ENCODE measurements at regions not wholly inside any gene's neighbourhood (a gene's known extent, or its start where the extent isn't known, plus 50 kb on each side); places are given as distances from the start of the nearest gene placed in this dataset.

GRCh38 chr1:217369271-217369981 lies 261.5 kb downstream of the GPATCH2 start:
- in situ Hi-C loops (cut with MboI; ENCODE audit: low sequenced_read_pairs in 4 of 4) (no loop called here), intact Hi-C loops (cut with DNase I; ENCODE audit: low total_unique reads) (no loop called here)
- no peak overlapping the region for H3K27ac ChIP-seq
- H3K36me3 ChIP-seq, result no peaks in the 10 kb centered on the region
- TF ChIP-seq CTCF (IDR thresholded peaks at IDR 0.05 in 4 of 5, conservative IDR thresholded peaks at IDR 0.05 in 1 of 5) (no peak), POLR2A (IDR thresholded peaks at IDR 0.05) (no peak)
- ATAC-seq (no peak), DNase-seq (no peak)
- no peaks in the 10 kb centered on the region for H3K9me3 ChIP-seq
- H3K27me3 ChIP-seq, result no peaks in the 10 kb centered on the region
- H3K4me3 ChIP-seq, result no peak overlapping the region
- H3K4me1 ChIP-seq, result no peaks in the 10 kb centered on the region

- H3K36me3 ChIP-seq, result no peaks in the 10 kb centered on the region
- intact Hi-C loops (cut with DNase I; ENCODE audit: low total_unique reads) (no loop called here), in situ Hi-C loops (cut with MboI; ENCODE audit: low sequenced_read_pairs in 4 of 4) (no loop called here)
These were observed 266.7 kb downstream of the GPATCH2 start for GRCh38 chr1:217364220-217364619.

GRCh38 chr1:217363319-217363718 lies 267.6 kb downstream of the GPATCH2 start:
- in situ Hi-C loops (cut with MboI; ENCODE audit: low sequenced_read_pairs in 4 of 4), result no loop called here
- Histone ChIP-seq H3K27ac (no peak overlapping the region), H3K4me3 (no peak overlapping the region), H3K36me3 (no peaks in the 10 kb centered on the region), H3K9me3 (no peaks in the 10 kb centered on the region), H3K4me1 (no peaks in the 10 kb centered on the region), H3K27me3 (no peaks in the 10 kb centered on the region)
- DNase-seq, result no peak
- no peak for ATAC-seq
- TF ChIP-seq POLR2A (IDR thresholded peaks at IDR 0.05) (no peak), CTCF (IDR thresholded peaks at IDR 0.05 in 4 of 5, conservative IDR thresholded peaks at IDR 0.05 in 1 of 5) (no peak)
- intact Hi-C loops (cut with DNase I; ENCODE audit: low total_unique reads), result no loop called here

More at GRCh38 chr1:217364220-217364619, 266.7 kb downstream of the GPATCH2 start:
- Histone ChIP-seq H3K27me3 (no peaks in the 10 kb centered on the region), H3K4me3 (no peak overlapping the region), H3K27ac (no peak overlapping the region), H3K4me1 (no peaks in the 10 kb centered on the region), H3K9me3 (no peaks in the 10 kb centered on the region)
- no peak for TF ChIP-seq CTCF (IDR thresholded peaks at IDR 0.05 in 4 of 5, conservative IDR thresholded peaks at IDR 0.05 in 1 of 5)
- no peak for TF ChIP-seq POLR2A (IDR thresholded peaks at IDR 0.05)
- ATAC-seq, result no peak
- no peak for DNase-seq

- H3K27me3 ChIP-seq, result no peaks in the 10 kb centered on the region
- no peaks in the 10 kb centered on the region for H3K9me3 ChIP-seq
- no peaks in the 10 kb centered on the region for H3K36me3 ChIP-seq
- ATAC-seq (no peak), DNase-seq (no peak)
- intact Hi-C loops (cut with DNase I; ENCODE audit: low total_unique reads), result no loop called here
- no peaks in the 10 kb centered on the region for H3K4me1 ChIP-seq
- H3K27ac ChIP-seq, result no peak overlapping the region
- in situ Hi-C loops (cut with MboI; ENCODE audit: low sequenced_read_pairs in 4 of 4), result no loop called here
- H3K4me3 ChIP-seq, result no peak overlapping the region
- no peak for TF ChIP-seq POLR2A (IDR thresholded peaks at IDR 0.05)
These were observed 270.4 kb downstream of the GPATCH2 start for GRCh38 chr1:217360510-217360909.

GRCh38 chr1:217354895-217355294 lies 276.0 kb downstream of the GPATCH2 start:
- H3K4me1 ChIP-seq, result no peaks in the 10 kb centered on the region
- intact Hi-C loops (cut with DNase I; ENCODE audit: low total_unique reads) (no loop called here), in situ Hi-C loops (cut with MboI; ENCODE audit: low sequenced_read_pairs in 4 of 4) (no loop called here)

More at GRCh38 chr1:217354895-217355294, 276.0 kb downstream of the GPATCH2 start:
- DNase-seq, result no peak
- TF ChIP-seq POLR2A (IDR thresholded peaks at IDR 0.05) (no peak), CTCF (IDR thresholded peaks at IDR 0.05 in 4 of 5, conservative IDR thresholded peaks at IDR 0.05 in 1 of 5) (no peak)
- H3K36me3 ChIP-seq, result no peaks in the 10 kb centered on the region
- H3K27me3 ChIP-seq, result no peaks in the 10 kb centered on the region
- H3K9me3 ChIP-seq, result no peaks in the 10 kb centered on the region
- H3K27ac ChIP-seq, result no peak overlapping the region
- H3K4me3 ChIP-seq, result no peak overlapping the region
- ATAC-seq, result no peak
